VCaP (cell line): ENCODE measurements at regions not wholly inside any gene's neighbourhood (a gene's known extent, or its start where the extent isn't known, plus 50 kb on each side); places are given as distances from the start of the nearest gene placed in this dataset.
A peak's percentile ranks its signal among the peaks of the same experiment; 100 is the strongest.

ENCODE experiments used
- H3K27ac ChIP-seq: fragments of 450-650 bp; 2 replicates; pipeline ENCODE4 v1.5.1; 2017
- CTCF ChIP-seq: fragments of 450-650 bp; conservative IDR thresholded peaks from 2 replicates; pipeline ENCODE4 v1.5.1; 2017; ENCODE audit warnings: mild to moderate bottlenecking, moderate library complexity

GRCh38 chr12:63090716-63091115 lies 60.3 kb downstream of the AVPR1A start:
- TF ChIP-seq CTCF, result no peak
- H3K27ac ChIP-seq, result no peak overlapping the region

GRCh38 chr12:63086149-63086915 lies 64.7 kb downstream of the AVPR1A start:
- TF ChIP-seq CTCF, result no peak

DNA sequence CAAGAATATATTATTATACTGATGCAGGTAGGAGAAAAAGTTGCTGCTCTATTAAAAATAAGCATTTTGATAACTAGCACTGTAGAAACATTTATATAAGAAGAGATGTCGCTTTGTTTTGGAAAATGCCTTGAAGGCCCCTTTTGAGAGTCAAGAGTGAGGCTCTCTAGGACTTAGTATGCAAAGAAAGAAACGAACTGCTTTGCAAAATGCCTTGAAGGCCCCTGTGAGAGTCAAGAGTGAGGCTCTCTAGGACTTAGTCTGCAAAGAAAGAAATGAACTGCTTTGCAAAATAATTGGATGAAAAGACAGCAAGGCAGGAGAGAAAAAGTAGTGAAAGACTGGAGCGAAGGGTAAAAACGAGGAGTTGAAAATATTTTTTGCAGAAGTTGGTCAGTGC lies 65.9 kb downstream of the AVPR1A start:
- no peak overlapping the region for H3K27ac ChIP-seq
- no peak for TF ChIP-seq CTCF

More at GRCh38 chr12:63086149-63086915, 64.7 kb downstream of the AVPR1A start:
- H3K27ac ChIP-seq, result no peak overlapping the region

DNA sequence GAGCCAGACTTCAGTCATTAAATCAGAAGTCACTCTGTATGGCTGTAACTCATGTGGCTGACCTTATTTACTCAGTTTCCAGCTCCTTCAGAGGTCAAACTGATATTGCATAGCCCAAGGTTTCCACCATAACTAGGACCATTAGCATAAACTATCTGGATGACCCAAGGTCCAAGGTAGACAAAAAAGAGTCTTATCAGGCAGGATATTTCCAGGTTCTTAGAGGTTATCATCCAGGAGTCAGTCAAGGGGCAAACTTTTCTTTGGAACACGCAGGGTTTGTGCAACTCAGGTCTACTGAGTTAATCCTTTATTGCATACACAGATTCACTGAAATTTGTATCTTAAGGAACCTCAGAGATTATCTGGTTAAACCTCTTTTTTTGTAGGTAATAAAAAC lies 66.5 kb downstream of the AVPR1A start:
- no peak overlapping the region for H3K27ac ChIP-seq
- TF ChIP-seq CTCF, result no peak

GRCh38 chr12:63083046-63083445 lies 68.0 kb downstream of the AVPR1A start:
- TF ChIP-seq CTCF, result no peak
- peak overlapping the region; percentile 44 for H3K27ac ChIP-seq

DNA sequence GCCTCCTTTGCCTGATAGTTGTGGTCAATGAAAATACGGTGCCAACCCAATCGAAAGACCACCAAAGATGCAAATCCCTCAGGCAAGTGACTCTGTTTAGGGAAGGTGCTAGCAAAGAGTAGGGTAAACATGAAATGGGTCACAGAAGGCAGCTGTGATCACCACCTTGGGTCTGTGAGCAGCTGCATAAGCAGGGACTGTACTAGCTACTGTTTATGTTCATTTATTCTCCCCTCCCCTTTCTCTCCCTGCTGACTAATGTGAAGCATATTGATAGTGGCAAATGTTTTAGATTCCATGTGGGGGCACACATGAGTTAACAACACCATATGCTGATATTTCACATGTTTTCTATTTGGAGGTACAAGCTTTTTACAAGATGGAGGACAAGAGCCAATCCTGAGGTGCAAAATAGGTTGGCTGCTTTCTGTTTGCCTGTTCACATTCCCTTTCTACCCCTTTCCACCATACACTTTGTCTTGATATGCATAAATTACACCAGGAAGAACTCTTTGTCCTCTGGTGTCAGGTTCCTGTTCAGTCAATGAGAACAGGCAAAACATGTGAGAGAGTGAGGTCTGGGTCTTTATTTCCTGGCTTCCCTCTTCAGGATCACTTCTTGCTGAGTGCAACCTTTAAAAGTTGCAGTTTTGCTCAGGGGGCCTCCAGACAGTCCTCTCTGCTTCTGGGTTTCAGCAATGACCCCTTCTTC lies 71.1 kb downstream of the AVPR1A start:
- no peak overlapping the region; the same call in 1 of the 2 replicates for H3K27ac ChIP-seq
- TF ChIP-seq CTCF, result no peak

GRCh38 chr12:63078906-63079305 lies 72.1 kb downstream of the AVPR1A start:
- no peak for TF ChIP-seq CTCF
- no peak overlapping the region for H3K27ac ChIP-seq
